GM10266 (cell line): ENCODE measurements at regions not wholly inside any gene's neighbourhood (a gene's known extent, or its start where the extent isn't known, plus 50 kb on each side); places are given as distances from the start of the nearest gene placed in this dataset.

ENCODE experiments used
- DNase-seq: peaks from one replicate; pipeline ENCODE4 v3.0.0; 2012; ENCODE audit errors: extremely low spot score
- TF ChIP-seq, protein P1 (sequence below): IDR thresholded peaks from 2 replicates; pipeline ENCODE4 v1.5.1; 2012; ENCODE audit warnings: mild to moderate bottlenecking, low read depth; ENCODE audit not compliant: control insufficient read depth, insufficient read depth; ENCODE audit errors: missing control alignments

DNA sequence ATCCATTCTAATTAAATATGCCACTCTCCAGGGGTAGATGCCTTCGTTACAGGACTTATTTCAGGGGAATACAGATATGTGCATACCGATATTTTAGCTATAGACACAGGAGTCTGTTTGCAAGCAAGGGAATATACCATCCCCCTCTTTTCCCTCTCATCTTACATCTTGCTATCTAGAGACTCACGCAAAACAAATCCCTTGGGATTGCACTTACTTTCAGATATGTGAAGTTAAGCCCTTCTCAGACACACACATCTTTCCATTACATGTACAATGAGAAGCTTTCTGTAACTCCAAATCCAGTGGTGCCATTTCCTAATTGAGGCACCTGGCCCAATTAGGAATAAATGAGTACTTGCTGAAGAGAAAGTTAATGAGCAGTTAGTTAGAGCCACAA is 250.4 kb upstream of the FZD8 start:
- TF ChIP-seq, protein P1, sequence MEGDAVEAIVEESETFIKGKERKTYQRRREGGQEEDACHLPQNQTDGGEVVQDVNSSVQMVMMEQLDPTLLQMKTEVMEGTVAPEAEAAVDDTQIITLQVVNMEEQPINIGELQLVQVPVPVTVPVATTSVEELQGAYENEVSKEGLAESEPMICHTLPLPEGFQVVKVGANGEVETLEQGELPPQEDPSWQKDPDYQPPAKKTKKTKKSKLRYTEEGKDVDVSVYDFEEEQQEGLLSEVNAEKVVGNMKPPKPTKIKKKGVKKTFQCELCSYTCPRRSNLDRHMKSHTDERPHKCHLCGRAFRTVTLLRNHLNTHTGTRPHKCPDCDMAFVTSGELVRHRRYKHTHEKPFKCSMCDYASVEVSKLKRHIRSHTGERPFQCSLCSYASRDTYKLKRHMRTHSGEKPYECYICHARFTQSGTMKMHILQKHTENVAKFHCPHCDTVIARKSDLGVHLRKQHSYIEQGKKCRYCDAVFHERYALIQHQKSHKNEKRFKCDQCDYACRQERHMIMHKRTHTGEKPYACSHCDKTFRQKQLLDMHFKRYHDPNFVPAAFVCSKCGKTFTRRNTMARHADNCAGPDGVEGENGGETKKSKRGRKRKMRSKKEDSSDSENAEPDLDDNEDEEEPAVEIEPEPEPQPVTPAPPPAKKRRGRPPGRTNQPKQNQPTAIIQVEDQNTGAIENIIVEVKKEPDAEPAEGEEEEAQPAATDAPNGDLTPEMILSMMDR = no peak
- DNase-seq = no peak

- TF ChIP-seq, protein P1 = no peak
- no peak for DNase-seq
These were observed 248.8 kb upstream of the FZD8 start for GRCh38 chr10:35890676-35891495.

- TF ChIP-seq, protein P1 = no peak
- no peak for DNase-seq
These were observed 248.0 kb upstream of the FZD8 start for GRCh38 chr10:35889971-35890675.

DNA sequence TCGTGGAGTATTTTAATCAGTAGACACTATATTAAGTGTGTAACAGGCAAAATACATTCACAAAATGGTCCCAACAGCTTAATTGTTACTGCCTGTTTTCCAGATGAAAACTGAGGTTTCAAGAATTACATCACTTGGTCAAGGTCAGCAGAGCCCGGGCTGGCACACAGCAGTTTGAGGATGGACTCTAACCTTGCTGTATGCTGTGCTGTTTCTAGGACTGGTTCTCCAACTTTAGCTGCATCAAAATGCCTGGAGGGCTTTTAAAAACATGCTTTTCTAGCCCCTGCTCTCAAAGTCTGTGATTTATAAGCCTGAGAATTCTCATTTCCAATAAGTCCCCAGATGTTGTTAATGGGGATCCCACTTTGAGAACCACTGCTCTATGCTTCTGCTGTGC is 247.1 kb upstream of the FZD8 start:
- TF ChIP-seq, protein P1 = no peak
- DNase-seq = no peak

GRCh38 chr10:35888400-35888799 is 246.3 kb upstream of the FZD8 start:
- DNase-seq = no peak
- TF ChIP-seq, protein P1 = no peak

DNA sequence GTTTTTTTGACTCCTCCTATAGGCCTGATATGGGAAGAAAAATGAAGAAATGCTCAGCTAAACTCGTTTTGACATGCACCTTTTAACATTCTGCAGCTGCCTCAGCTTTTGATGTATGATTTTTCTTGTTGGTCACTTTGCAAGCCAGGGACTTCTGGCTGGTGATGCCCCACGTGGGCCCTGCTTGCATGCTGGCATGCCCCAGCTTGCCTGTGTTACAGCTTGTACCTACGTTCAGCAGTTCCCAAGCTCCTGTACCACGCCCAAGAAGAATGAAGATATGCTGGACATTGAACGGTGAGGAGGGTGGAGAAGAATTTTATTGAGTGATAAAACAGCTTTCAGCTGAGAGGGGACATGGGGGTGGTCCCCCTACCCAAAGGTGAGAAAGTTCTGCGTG is 245.6 kb upstream of the FZD8 start:
- DNase-seq = no peak
- TF ChIP-seq, protein P1 = no peak

DNA sequence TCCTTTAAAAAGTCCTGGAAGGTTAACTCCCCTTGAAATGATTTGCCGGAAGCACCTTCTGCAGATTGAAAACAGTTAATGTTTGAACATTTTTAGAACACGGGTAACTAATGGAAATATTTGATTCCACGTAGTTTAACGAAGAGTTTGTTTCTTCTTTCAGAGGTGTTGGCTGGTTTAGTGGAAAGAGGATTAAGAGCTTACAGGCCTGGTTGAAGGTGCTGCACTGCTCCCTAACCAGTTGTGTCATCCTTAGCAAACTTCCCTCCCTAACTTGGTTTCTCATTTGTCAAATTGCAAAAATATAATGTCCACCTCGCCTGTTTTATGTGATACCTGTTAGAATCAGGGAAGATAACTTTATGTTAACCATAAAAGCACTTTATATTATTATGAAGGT is 243.0 kb upstream of the FZD8 start:
- no peak for DNase-seq
- TF ChIP-seq, protein P1 = no peak
